ENCODE measurements at regions not wholly inside any gene's neighbourhood (a gene's known extent, or its start where the extent isn't known, plus 50 kb on each side); places are given as distances from the start of the nearest gene placed in this dataset.

GRCh38 chr2:43005245-43005974, 213.0 kb upstream of the HAAO start:
- Histone ChIP-seq H3K9ac (ENCODE audit: low read depth in 1 of 2, low read length in 2 of 2) (no peak overlapping the region), H3K27ac (ENCODE audit: low read depth in 1 of 2, low read length in 2 of 2) (peak overlapping the region; percentile 53 to 59)
- DNase-seq (ENCODE audit: low spot score), result peak; percentile 55

More at GRCh38 chr2:43005245-43005974, 213.0 kb upstream of the HAAO start:
- Histone ChIP-seq H3K4me3 (ENCODE audit: low read depth in 1 of 3, low read length in 3 of 3) (peak overlapping the region in 2 of 3 donors; percentile 2 to 4), H3K4me1 (ENCODE audit: control insufficient read depth in 4 of 4, insufficient read depth in 4 of 4, low read length in 3 of 4) (peaks cover 9 to 31% (median 18%) of the 10 kb centered on the region in 4 donors), H3K36me3 (ENCODE audit: control insufficient read depth in 4 of 4, insufficient read depth in 3 of 4, low read depth in 1 of 4, low read length in 3 of 4) (no peaks in the 10 kb centered on the region), H3K27me3 (ENCODE audit: control insufficient read depth in 4 of 4, insufficient read depth in 4 of 4, low read length in 3 of 4) (no peaks in the 10 kb centered on the region), H3K9me3 (ENCODE audit: control insufficient read depth in 4 of 4, low read length in 3 of 4) (no peaks in the 10 kb centered on the region)
- WGBS, result 33% methylated on average over 15 of the region's 15 CpGs
- TF ChIP-seq RXRA (IDR thresholded peaks at IDR 0.05), result peak; percentile 66 to 77
- TF ChIP-seq HNF4A (conservative IDR thresholded peaks at IDR 0.05), result peak; percentile 45 to 56
- no peak for TF ChIP-seq TAF1 (conservative IDR thresholded peaks at IDR 0.05)
- TF ChIP-seq RAD21 (IDR thresholded peaks at IDR 0.05), result peak; percentile 21 to 59
- TF ChIP-seq JUND (IDR thresholded peaks at IDR 0.05), result peak in 1 of 2 donors; percentile 33
- TF ChIP-seq REST (IDR thresholded peaks at IDR 0.05), result no peak
- peak; percentile 41 for TF ChIP-seq MAX (IDR thresholded peaks at IDR 0.05)
- no peak for TF ChIP-seq FOXA2 (IDR thresholded peaks at IDR 0.05)
- peak; percentile 65 for TF ChIP-seq YY1 (IDR thresholded peaks at IDR 0.05)
- TF ChIP-seq NR2F2 (IDR thresholded peaks at IDR 0.05), result peak; percentile 26
- no peak for TF ChIP-seq EGR1 (IDR thresholded peaks at IDR 0.05; ENCODE audit: low read depth in 2 of 2)
- no peak for TF ChIP-seq HNF4G (IDR thresholded peaks at IDR 0.05)
- peak; percentile 9 for TF ChIP-seq ATF3 (IDR thresholded peaks at IDR 0.05)
- TF ChIP-seq ZBTB33 (IDR thresholded peaks at IDR 0.05), result peak; percentile 59
- TF ChIP-seq SP1 (IDR thresholded peaks at IDR 0.05), result peak; percentile 90
- TF ChIP-seq GABPA (IDR thresholded peaks at IDR 0.05 in 1 of 2, conservative IDR thresholded peaks at IDR 0.05 in 1 of 2), result no peak
- TF ChIP-seq CTCF (IDR thresholded peaks at IDR 0.05; ENCODE audit: low read depth, low read length, missing input control), result peak; percentile 4
- TF ChIP-seq FOXA1 (IDR thresholded peaks at IDR 0.05), result no peak

Measured in liver (tissue), 8 donors.